CD4-positive, alpha-beta T cell (primary cell): ENCODE measurements at regions not wholly inside any gene's neighbourhood (a gene's known extent, or its start where the extent isn't known, plus 50 kb on each side); places are given as distances from the start of the nearest gene placed in this dataset.

Experiments used
- ATAC-seq: fragments of 200-7000 bp; cut with Tn5 transposase; one replicate; pipeline ENCODE4 v1.10.0; 2022; ENCODE audit warnings: mild to moderate bottlenecking; ENCODE audit not compliant: poor library complexity
- CTCF ChIA-PET: fragments of 350-600 bp; sonication (Branson Sonifier 250); formaldehyde crosslinking; loops from one replicate; lab custom pipeline; 2021; ENCODE audit warnings: antibody characterized with exemption, inconsistent platforms; lab: Charles Lee
- POLR2A ChIA-PET: fragments of 350-600 bp; sonication (Branson Sonifier 250); formaldehyde crosslinking; loops from one replicate; lab custom pipeline; 2021; ENCODE audit warnings: antibody characterized with exemption, inconsistent platforms; lab: Charles Lee
- DNase-seq, 14 experiments: peaks; one replicate each; pipeline ENCODE4 v3.0.0-alpha.2; 2013 to 2020; ENCODE audit warnings: mixed read lengths in 2 of 14
- H3K27ac ChIP-seq, 2 donors: one replicate each; pipeline versions ENCODE4 v1.5.1 to v1.7.0; 2013; ENCODE audit warnings: low read length in 2 of 2, low read depth in 1 of 2, mild to moderate bottlenecking in 1 of 2
- H3K27me3 ChIP-seq, 2 experiments: 1 replicate in 1 of 2; 2 replicates in 1 of 2; pipeline versions ENCODE4 v1.6.1 to v1.7.0; 2013; ENCODE audit warnings: low read length in 2 of 2, control low read depth in 1 of 2, mild to moderate bottlenecking in 1 of 2, moderate library complexity in 1 of 2; ENCODE audit not compliant: insufficient read depth in 2 of 2, control insufficient read depth in 1 of 2
- H3K36me3 ChIP-seq: one replicate; pipeline ENCODE4 v1.6.1; 2013; ENCODE audit warnings: low read length, control low read depth; ENCODE audit not compliant: insufficient read depth
- H3K4me1 ChIP-seq: one replicate; pipeline ENCODE4 v1.6.1; 2013; ENCODE audit warnings: low read length, control low read depth; ENCODE audit not compliant: insufficient read depth
- H3K4me3 ChIP-seq: one replicate; pipeline ENCODE4 v1.5.1; 2013; ENCODE audit warnings: mild to moderate bottlenecking, low read length, moderate library complexity
- H3K9me3 ChIP-seq, 2 experiments: 1 replicate in 1 of 2; 2 replicates in 1 of 2; pipeline versions ENCODE4 v1.6.1 to v1.7.0; 2013; ENCODE audit warnings: low read length in 2 of 2, mild to moderate bottlenecking in 2 of 2, control low read depth in 1 of 2, moderate library complexity in 1 of 2; ENCODE audit not compliant: control insufficient read depth in 1 of 2, insufficient read depth in 1 of 2
- H3K27ac Mint-ChIP-seq: one replicate; pipeline ENCODE4 v1.8.0; 2020; ENCODE audit warnings: mixed read lengths
- H3K27me3 Mint-ChIP-seq: one replicate; pipeline ENCODE4 v1.8.0; 2021; ENCODE audit warnings: mixed read lengths
- H3K36me3 Mint-ChIP-seq: one replicate; pipeline ENCODE4 v1.8.0; 2021; ENCODE audit warnings: low read depth, mixed read lengths
- H3K4me1 Mint-ChIP-seq: one replicate; pipeline ENCODE4 v1.8.0; 2021; ENCODE audit warnings: low read depth, mixed read lengths
- H3K4me3 Mint-ChIP-seq: one replicate; pipeline ENCODE4 v1.8.0; 2020; ENCODE audit warnings: mild to moderate bottlenecking, mixed read lengths
- H3K9me3 Mint-ChIP-seq: one replicate; pipeline ENCODE4 v1.8.0; 2020; ENCODE audit warnings: mixed read lengths
- intact Hi-C, 2 experiments: fragments of 100-400 bp; cut with DNase I in 1 of 2; cut with micrococcal nuclease in 1 of 2; formaldehyde crosslinking; loops; one replicate each; pipeline versions ENCODE4 v1.15.1 to v1.9.0; 2023 to 2025; cut with DNase I, micrococcal nuclease
- TF ChIP-seq, protein P1 (sequence below): fragments of 200-600 bp; IDR thresholded peaks from one replicate; pipeline ENCODE4 v1.8.0; 2022; ENCODE audit warnings: antibody characterized with exemption, mild to moderate bottlenecking

DNA sequence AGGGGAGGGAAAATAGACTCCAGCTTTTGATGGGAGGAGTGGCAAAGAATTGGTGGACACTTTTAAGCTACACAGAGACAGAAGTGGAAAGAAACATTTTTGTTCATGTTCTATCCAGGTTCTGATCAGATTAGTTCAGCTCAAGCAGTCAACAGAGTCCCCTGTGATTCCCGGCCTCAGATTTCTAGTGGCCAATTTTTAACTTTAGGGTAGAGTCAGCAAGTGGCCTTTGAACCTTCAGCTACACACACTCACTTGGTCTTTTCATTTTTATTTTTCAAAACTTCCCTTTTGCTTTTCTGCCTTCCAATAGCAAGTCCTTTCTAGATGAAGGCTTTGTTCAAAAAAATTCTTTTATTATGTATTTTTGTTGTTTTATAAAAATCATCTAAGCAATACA, 169.2 kb upstream of the RPS6KA3 start:
- H3K4me3 Mint-ChIP-seq: no peak overlapping the region
- intact Hi-C loops: no loop called here
- Histone ChIP-seq H3K4me1 (peaks cover 45% of the 10 kb centered on the region), H3K27ac (no peak overlapping the region), H3K27me3 (no peaks in the 10 kb centered on the region), H3K4me3 (no peak overlapping the region), H3K9me3 (no peaks in the 10 kb centered on the region), H3K36me3 (no peaks in the 10 kb centered on the region)
- ChIA-PET CTCF (interaction anchor here (1.2 kb wide), 1 partner anchor 181 kb away, joined by 5 read pairs; no protein-coding TSS in a partner anchor), POLR2A (interaction anchor here (3.0 kb wide), 1 partner anchor 23 kb away, joined by 28 read pairs; no protein-coding TSS in a partner anchor)
- DNase-seq (no peak), ATAC-seq (no peak)
- TF ChIP-seq, protein P1, sequence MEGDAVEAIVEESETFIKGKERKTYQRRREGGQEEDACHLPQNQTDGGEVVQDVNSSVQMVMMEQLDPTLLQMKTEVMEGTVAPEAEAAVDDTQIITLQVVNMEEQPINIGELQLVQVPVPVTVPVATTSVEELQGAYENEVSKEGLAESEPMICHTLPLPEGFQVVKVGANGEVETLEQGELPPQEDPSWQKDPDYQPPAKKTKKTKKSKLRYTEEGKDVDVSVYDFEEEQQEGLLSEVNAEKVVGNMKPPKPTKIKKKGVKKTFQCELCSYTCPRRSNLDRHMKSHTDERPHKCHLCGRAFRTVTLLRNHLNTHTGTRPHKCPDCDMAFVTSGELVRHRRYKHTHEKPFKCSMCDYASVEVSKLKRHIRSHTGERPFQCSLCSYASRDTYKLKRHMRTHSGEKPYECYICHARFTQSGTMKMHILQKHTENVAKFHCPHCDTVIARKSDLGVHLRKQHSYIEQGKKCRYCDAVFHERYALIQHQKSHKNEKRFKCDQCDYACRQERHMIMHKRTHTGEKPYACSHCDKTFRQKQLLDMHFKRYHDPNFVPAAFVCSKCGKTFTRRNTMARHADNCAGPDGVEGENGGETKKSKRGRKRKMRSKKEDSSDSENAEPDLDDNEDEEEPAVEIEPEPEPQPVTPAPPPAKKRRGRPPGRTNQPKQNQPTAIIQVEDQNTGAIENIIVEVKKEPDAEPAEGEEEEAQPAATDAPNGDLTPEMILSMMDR: no peak
- peak overlapping the region; percentile 5 for H3K27ac Mint-ChIP-seq
- no peaks in the 10 kb centered on the region for H3K36me3 Mint-ChIP-seq
- H3K27me3 Mint-ChIP-seq: no peaks in the 10 kb centered on the region
- peaks cover 69% of the 10 kb centered on the region for H3K4me1 Mint-ChIP-seq
- no peaks in the 10 kb centered on the region for H3K9me3 Mint-ChIP-seq

DNA sequence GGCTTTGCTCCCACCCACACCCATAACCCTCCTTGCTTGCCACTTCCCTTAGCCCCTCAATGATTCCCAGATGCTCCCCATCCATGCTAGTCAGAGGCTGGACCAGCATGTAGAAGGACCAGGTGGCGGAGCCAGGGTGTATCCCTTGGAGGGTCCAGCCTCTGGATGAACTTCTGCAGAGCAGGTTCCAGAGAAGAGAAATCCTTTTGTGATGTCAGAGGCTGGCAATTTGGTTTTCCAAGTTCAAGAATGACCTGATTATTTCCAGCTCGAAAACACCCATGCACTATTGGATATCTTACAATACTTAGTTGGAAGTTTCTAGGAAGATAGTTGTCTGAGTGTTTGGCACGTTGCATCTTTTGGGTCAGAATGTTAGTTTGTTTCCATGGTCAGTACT, 168.3 kb upstream of the RPS6KA3 start:
- POLR2A ChIA-PET: no interaction called here
- Histone ChIP-seq H3K27ac (no peak overlapping the region), H3K27me3 (no peaks in the 10 kb centered on the region), H3K4me3 (no peak overlapping the region), H3K9me3 (no peaks in the 10 kb centered on the region), H3K36me3 (no peaks in the 10 kb centered on the region), H3K4me1 (peaks cover 38% of the 10 kb centered on the region)
- intact Hi-C loops: no loop called here
- Mint-ChIP-seq H3K9me3 (no peaks in the 10 kb centered on the region), H3K4me3 (no peak overlapping the region), H3K27ac (no peak overlapping the region), H3K4me1 (peaks cover 61% of the 10 kb centered on the region), H3K27me3 (no peaks in the 10 kb centered on the region), H3K36me3 (no peaks in the 10 kb centered on the region)
- DNase-seq (no peak), ATAC-seq (no peak)
- TF ChIP-seq, protein P1: no peak
- CTCF ChIA-PET: no interaction called here

DNA sequence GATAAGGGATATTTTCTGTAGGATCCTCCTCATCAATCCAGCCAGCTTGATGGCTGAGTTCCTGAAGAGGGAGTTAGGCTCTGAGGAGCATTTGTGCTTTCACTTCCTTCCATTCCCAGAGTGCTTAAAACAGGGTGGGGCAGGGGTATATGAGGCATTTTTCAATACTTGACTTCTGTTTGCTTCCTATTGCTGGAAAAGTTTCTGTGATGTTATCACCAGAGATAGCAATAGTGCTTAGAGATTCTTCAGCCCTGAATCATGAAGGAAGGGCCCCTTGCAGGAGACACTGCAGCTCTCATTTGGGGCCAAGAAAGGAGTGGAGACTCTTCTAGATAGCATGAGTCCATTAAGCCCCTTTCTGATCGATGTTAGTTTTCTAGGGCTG, 166.7 kb upstream of the RPS6KA3 start:
- Mint-ChIP-seq H3K4me3 (no peak overlapping the region), H3K27ac (peak overlapping the region; percentile 56), H3K27me3 (no peaks in the 10 kb centered on the region), H3K36me3 (no peaks in the 10 kb centered on the region), H3K4me1 (peaks cover 56% of the 10 kb centered on the region), H3K9me3 (no peaks in the 10 kb centered on the region)
- TF ChIP-seq, protein P1: no peak
- Histone ChIP-seq H3K9me3 (no peaks in the 10 kb centered on the region), H3K4me1 (peaks cover 23% of the 10 kb centered on the region), H3K27ac (peak overlapping the region in 1 of 2 donors; percentile 9), H3K27me3 (no peaks in the 10 kb centered on the region), H3K36me3 (no peaks in the 10 kb centered on the region), H3K4me3 (no peak overlapping the region)
- intact Hi-C loops: no loop called here
- ChIA-PET CTCF (no interaction called here), POLR2A (interaction anchor here (1.6 kb wide), 1 partner anchor 14 kb away, joined by 7 read pairs; no protein-coding TSS in a partner anchor)
- no peak for DNase-seq
- no peak for ATAC-seq
